ENCODE measurements at regions not wholly inside any gene's neighbourhood (a gene's known extent, or its start where the extent isn't known, plus 50 kb on each side); places are given as distances from the start of the nearest gene placed in this dataset.

- Histone ChIP-seq H3K27ac (ENCODE audit: low read depth, low read length) (no peak overlapping the region), H3K4me3 (ENCODE audit: low read depth, low read length) (no peak overlapping the region), H3K27me3 (ENCODE audit: control insufficient read depth, insufficient read depth, low read length) (no peaks in the 10 kb centered on the region), H3K9me3 (ENCODE audit: control insufficient read depth, insufficient read depth, low read length) (peaks cover 2% of the 10 kb centered on the region; the same call in 1 of the 2 replicates)
- no peak for TF ChIP-seq CTCF (IDR thresholded peaks at IDR 0.05; ENCODE audit: low read depth, low read length)
- no peak for DNase-seq (ENCODE audit: low read depth, low spot score)
- POLR2A ChIA-PET = no interaction called here
- CTCF ChIA-PET = no interaction called here
Measured at GRCh38 chr3:952906-953305, 139.9 kb upstream of the CNTN6 start.

GRCh38 chr3:963255-963654, 129.6 kb upstream of the CNTN6 start:
- ChIA-PET POLR2A (no interaction called here), CTCF (no interaction called here)
- H3K27me3 ChIP-seq (ENCODE audit: control insufficient read depth, insufficient read depth, low read length) = no peaks in the 10 kb centered on the region
- no peak for TF ChIP-seq CTCF (IDR thresholded peaks at IDR 0.05; ENCODE audit: low read depth, low read length)
- peaks cover 12% of the 10 kb centered on the region for H3K9me3 ChIP-seq (ENCODE audit: control insufficient read depth, insufficient read depth, low read length)
- no peak overlapping the region for H3K27ac ChIP-seq (ENCODE audit: low read depth, low read length)
- no peak for DNase-seq (ENCODE audit: low read depth, low spot score)
- H3K4me3 ChIP-seq (ENCODE audit: low read depth, low read length) = no peak overlapping the region

- POLR2A ChIA-PET = no interaction called here
- peaks cover 12% of the 10 kb centered on the region for H3K9me3 ChIP-seq (ENCODE audit: control insufficient read depth, insufficient read depth, low read length)
Measured at GRCh38 chr3:963755-964154, 129.1 kb upstream of the CNTN6 start.

GRCh38 chr3:965826-966225, 127.0 kb upstream of the CNTN6 start:
- DNase-seq (ENCODE audit: low read depth, low spot score) = no peak
- H3K4me3 ChIP-seq (ENCODE audit: low read depth, low read length) = no peak overlapping the region
- no peaks in the 10 kb centered on the region for H3K27me3 ChIP-seq (ENCODE audit: control insufficient read depth, insufficient read depth, low read length)
- ChIA-PET POLR2A (no interaction called here), CTCF (no interaction called here)
- peaks cover 9% of the 10 kb centered on the region for H3K9me3 ChIP-seq (ENCODE audit: control insufficient read depth, insufficient read depth, low read length)
- H3K27ac ChIP-seq (ENCODE audit: low read depth, low read length) = no peak overlapping the region
- TF ChIP-seq CTCF (IDR thresholded peaks at IDR 0.05; ENCODE audit: low read depth, low read length) = no peak

More at GRCh38 chr3:963755-964154, 129.1 kb upstream of the CNTN6 start:
- DNase-seq (ENCODE audit: low read depth, low spot score) = no peak
- TF ChIP-seq CTCF (IDR thresholded peaks at IDR 0.05; ENCODE audit: low read depth, low read length) = no peak
- Histone ChIP-seq H3K27ac (ENCODE audit: low read depth, low read length) (no peak overlapping the region), H3K27me3 (ENCODE audit: control insufficient read depth, insufficient read depth, low read length) (no peaks in the 10 kb centered on the region), H3K4me3 (ENCODE audit: low read depth, low read length) (no peak overlapping the region)
- CTCF ChIA-PET = no interaction called here

- H3K9me3 ChIP-seq (ENCODE audit: control insufficient read depth, insufficient read depth, low read length) = peaks cover 9% of the 10 kb centered on the region
- H3K4me3 ChIP-seq (ENCODE audit: low read depth, low read length) = no peak overlapping the region
- ChIA-PET CTCF (no interaction called here), POLR2A (no interaction called here)
- no peak for DNase-seq (ENCODE audit: low read depth, low spot score)
- no peak for TF ChIP-seq CTCF (IDR thresholded peaks at IDR 0.05; ENCODE audit: low read depth, low read length)
- no peaks in the 10 kb centered on the region for H3K27me3 ChIP-seq (ENCODE audit: control insufficient read depth, insufficient read depth, low read length)
- H3K27ac ChIP-seq (ENCODE audit: low read depth, low read length) = no peak overlapping the region
Measured at GRCh38 chr3:966341-966740, 126.5 kb upstream of the CNTN6 start.
